UCSD-AML1 (cell line): ENCODE measurements at regions not wholly inside any gene's neighbourhood (a gene's known extent, or its start where the extent isn't known, plus 50 kb on each side); places are given as distances from the start of the nearest gene placed in this dataset.
"Not testable (repeated sequence)": the region's sequence is repeated elsewhere in the genome, so short reads cannot be mapped to it uniquely, and the experiment has no call there.

ENCODE experiments used
- DNase-seq: peaks from one replicate; lab custom pipeline; 2025; ENCODE audit not compliant: unreplicated experiment; lab: John Stamatoyannopoulos, UW

- DNase-seq: no peak
These were observed 246.0 kb downstream of the HAPSTR1 start for GRCh38 chr16:9337308-9338032.

GRCh38 chr16:9338068-9338467, 246.6 kb downstream of the HAPSTR1 start:
- no peak for DNase-seq

- DNase-seq: no peak
These were observed 247.1 kb downstream of the HAPSTR1 start for GRCh38 chr16:9338510-9338909.

- no peak for DNase-seq
These were observed 249.2 kb downstream of the HAPSTR1 start for GRCh38 chr16:9340526-9341256.

GRCh38 chr16:9343276-9343675, 251.8 kb downstream of the HAPSTR1 start:
- DNase-seq: no peak

GRCh38 chr16:9344508-9344907, 253.1 kb downstream of the HAPSTR1 start:
- no peak for DNase-seq

- no peak for DNase-seq
These were observed 253.6 kb downstream of the HAPSTR1 start for GRCh38 chr16:9345046-9345445.

- DNase-seq: no peak
These were observed 254.4 kb downstream of the HAPSTR1 start for GRCh38 chr16:9345880-9346279.

GRCh38 chr16:9348912-9349311, 257.5 kb downstream of the HAPSTR1 start:
- DNase-seq: no peak

GRCh38 chr16:9349373-9349960, 258.0 kb downstream of the HAPSTR1 start:
- DNase-seq: not testable (repeated sequence)

GRCh38 chr16:9350119-9350799, 258.8 kb downstream of the HAPSTR1 start:
- DNase-seq: not testable (repeated sequence)

GRCh38 chr16:9351440-9351839, 260.0 kb downstream of the HAPSTR1 start:
- DNase-seq: no peak

- no peak for DNase-seq
These were observed 260.5 kb downstream of the HAPSTR1 start for GRCh38 chr16:9351841-9352434.

GRCh38 chr16:9357829-9358228, 266.4 kb downstream of the HAPSTR1 start:
- DNase-seq: no peak

GRCh38 chr16:9360075-9360474, 268.6 kb downstream of the HAPSTR1 start:
- DNase-seq: no peak

GRCh38 chr16:9362050-9362449, 270.6 kb downstream of the HAPSTR1 start:
- DNase-seq: no peak

GRCh38 chr16:9362604-9363003, 271.2 kb downstream of the HAPSTR1 start:
- DNase-seq: no peak

GRCh38 chr16:9363520-9363919, 272.1 kb downstream of the HAPSTR1 start:
- no peak for DNase-seq

GRCh38 chr16:9364721-9365369, 273.4 kb downstream of the HAPSTR1 start:
- no peak for DNase-seq

GRCh38 chr16:9365370-9365728, 273.9 kb downstream of the HAPSTR1 start:
- DNase-seq: no peak
